Skeletal muscle tissue (tissue), 3 donors: ENCODE measurements at regions not wholly inside any gene's neighbourhood (a gene's known extent, or its start where the extent isn't known, plus 50 kb on each side); places are given as distances from the start of the nearest gene placed in this dataset.
"Not testable (repeated sequence)": the region's sequence is repeated elsewhere in the genome, so short reads cannot be mapped to it uniquely, and the experiment has no call there.

ENCODE experiments used
- H3K27ac ChIP-seq: one replicate; pipeline ENCODE4 v1.7.0; 2013; ENCODE audit warnings: mild to moderate bottlenecking, low read depth, low read length, inconsistent platforms
- H3K27me3 ChIP-seq, 3 donors: one replicate each; pipeline ENCODE4 v1.7.0; 2013; ENCODE audit warnings: low read length in 3 of 3; ENCODE audit not compliant: control insufficient read depth in 3 of 3, insufficient read depth in 3 of 3
- H3K36me3 ChIP-seq, 3 donors: one replicate each; pipeline ENCODE4 v1.7.0; 2013; ENCODE audit warnings: low read length in 3 of 3; ENCODE audit not compliant: control insufficient read depth in 3 of 3, insufficient read depth in 3 of 3
- H3K4me1 ChIP-seq, 3 donors: one replicate each; pipeline ENCODE4 v1.7.0; 2013; ENCODE audit warnings: low read length in 3 of 3, mild to moderate bottlenecking in 3 of 3; ENCODE audit not compliant: control insufficient read depth in 3 of 3, insufficient read depth in 3 of 3
- H3K4me3 ChIP-seq, 3 donors: one replicate each; pipeline ENCODE4 v1.7.0; 2013; ENCODE audit warnings: low read length in 3 of 3
- H3K9ac ChIP-seq, 3 donors: one replicate each; pipeline ENCODE4 v1.7.0; 2013; ENCODE audit warnings: low read length in 3 of 3, mild to moderate bottlenecking in 3 of 3, moderate library complexity in 2 of 3, low read depth in 1 of 3
- H3K9me3 ChIP-seq, 3 donors: one replicate each; pipeline ENCODE4 v1.7.0; 2013; ENCODE audit warnings: low read length in 3 of 3; ENCODE audit not compliant: control insufficient read depth in 3 of 3
- donor health status: Osteomylitis.

DNA sequence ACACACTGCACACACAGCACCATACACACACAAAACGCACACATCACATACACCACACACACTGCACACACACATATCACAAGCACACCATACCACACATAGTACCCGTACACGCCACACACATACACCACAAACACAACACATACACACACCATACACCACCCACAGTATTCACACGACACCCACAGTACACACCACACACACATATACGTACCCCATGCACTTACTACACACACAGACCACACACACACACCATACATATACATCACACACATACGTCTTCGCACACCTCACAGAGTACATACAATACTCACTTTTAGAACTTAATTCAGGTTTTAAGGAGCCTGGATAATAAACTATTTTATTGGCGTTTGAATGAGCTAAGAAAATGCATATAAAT lies 1805.3 kb upstream of the DEFB115 start:
- H3K4me3 ChIP-seq, result no peak overlapping the region
- H3K9me3 ChIP-seq, result no peaks in the 10 kb centered on the region
- H3K27me3 ChIP-seq, result peaks cover 0 to 4% (median 0%) of the 10 kb centered on the region in 3 donors

GRCh38 chr20:29456987-29457693 lies 1800.3 kb upstream of the DEFB115 start:
- H3K4me3 ChIP-seq, H3K4me1 ChIP-seq, H3K27ac ChIP-seq, H3K9ac ChIP-seq, H3K9me3 ChIP-seq, H3K27me3 ChIP-seq, H3K36me3 ChIP-seq: not testable (repeated sequence)

More for the DNA sequence above, 1805.3 kb upstream of the DEFB115 start:
- H3K4me1 ChIP-seq, result no peaks in the 10 kb centered on the region
- no peaks in the 10 kb centered on the region for H3K36me3 ChIP-seq
- H3K27ac ChIP-seq, result no peak overlapping the region
- no peak overlapping the region for H3K9ac ChIP-seq

GRCh38 chr20:29472606-29473005 lies 1784.9 kb upstream of the DEFB115 start:
- Histone ChIP-seq H3K27ac (no peak overlapping the region), H3K9ac (no peak overlapping the region), H3K4me1 (no peaks in the 10 kb centered on the region), H3K9me3 (no peaks in the 10 kb centered on the region), H3K4me3 (no peak overlapping the region), H3K36me3 (no peaks in the 10 kb centered on the region), H3K27me3 (no peaks in the 10 kb centered on the region)

DNA sequence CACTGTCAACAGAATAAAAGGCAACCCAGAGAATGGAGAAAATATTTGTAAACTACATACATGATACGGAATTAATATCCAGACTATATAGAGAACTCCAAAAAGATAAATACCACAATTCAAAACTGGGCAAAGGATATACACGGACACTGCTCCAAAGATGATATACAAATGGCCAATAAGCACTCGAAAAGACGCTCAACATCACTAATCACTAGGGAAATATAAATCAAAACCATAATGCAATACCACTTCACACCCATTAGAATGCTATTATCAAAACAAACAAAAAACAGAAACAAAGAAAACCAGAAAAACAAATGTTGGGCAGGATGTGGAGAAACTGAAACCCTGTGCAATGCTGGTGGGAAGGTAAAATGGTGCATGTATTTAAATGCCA lies 1764.6 kb upstream of the DEFB115 start:
- not testable (repeated sequence) for H3K27ac ChIP-seq, H3K9me3 ChIP-seq, H3K4me1 ChIP-seq, H3K9ac ChIP-seq, H3K27me3 ChIP-seq, H3K4me3 ChIP-seq, H3K36me3 ChIP-seq

DNA sequence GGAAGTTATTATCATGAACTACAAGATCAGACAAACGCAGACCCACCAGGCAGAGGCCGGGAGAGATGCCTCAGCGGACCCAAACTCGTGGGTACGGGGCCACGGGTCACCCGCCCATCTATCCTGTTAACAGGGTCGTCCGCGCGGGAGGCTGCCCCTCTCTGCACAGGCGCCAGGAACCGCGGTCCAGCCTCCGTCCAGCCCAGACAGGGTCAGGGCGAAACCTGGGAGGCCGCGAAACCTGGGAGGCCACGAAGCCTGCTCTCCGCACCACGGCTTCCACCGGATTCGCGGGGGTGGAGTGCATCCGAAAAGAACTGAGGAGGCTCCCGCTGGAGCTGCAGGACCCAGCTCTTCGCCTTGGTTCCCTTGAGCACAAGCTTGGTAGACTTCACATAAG lies 1760.7 kb upstream of the DEFB115 start:
- not testable (repeated sequence) for H3K27ac ChIP-seq, H3K4me3 ChIP-seq

DNA sequence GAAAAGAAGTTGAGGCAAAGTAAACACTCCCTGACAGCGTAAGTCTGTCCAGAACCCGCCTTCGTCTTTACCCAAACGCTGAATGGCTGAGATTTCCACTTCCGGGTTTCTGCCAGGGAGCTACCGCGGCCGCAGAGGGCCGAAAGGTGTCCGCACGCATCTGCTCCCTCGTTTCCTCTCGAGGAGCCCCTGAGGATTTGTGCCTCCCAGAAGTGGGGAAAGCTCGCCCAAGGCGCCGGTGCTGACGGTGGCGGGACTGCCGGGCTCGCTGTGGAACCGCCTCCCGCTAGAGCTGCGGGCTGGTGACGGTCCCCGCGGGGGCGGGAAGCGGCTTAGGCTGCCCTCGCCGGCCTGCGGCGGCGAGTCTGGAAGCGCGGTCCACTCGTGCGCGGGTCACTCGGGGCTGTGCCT lies 1760.2 kb upstream of the DEFB115 start:
- no peaks in the 10 kb centered on the region for H3K36me3 ChIP-seq
- H3K9me3 ChIP-seq, result no peaks in the 10 kb centered on the region
- no peak overlapping the region for H3K27ac ChIP-seq
- peak overlapping the region in 1 of 3 donors; percentile 41 for H3K4me3 ChIP-seq
- no peaks in the 10 kb centered on the region for H3K4me1 ChIP-seq
- H3K9ac ChIP-seq, result no peak overlapping the region
- no peaks in the 10 kb centered on the region for H3K27me3 ChIP-seq

More for the DNA sequence above, 1760.7 kb upstream of the DEFB115 start:
- H3K9me3 ChIP-seq, H3K27me3 ChIP-seq, H3K4me1 ChIP-seq, H3K9ac ChIP-seq, H3K36me3 ChIP-seq: not testable (repeated sequence)

DNA sequence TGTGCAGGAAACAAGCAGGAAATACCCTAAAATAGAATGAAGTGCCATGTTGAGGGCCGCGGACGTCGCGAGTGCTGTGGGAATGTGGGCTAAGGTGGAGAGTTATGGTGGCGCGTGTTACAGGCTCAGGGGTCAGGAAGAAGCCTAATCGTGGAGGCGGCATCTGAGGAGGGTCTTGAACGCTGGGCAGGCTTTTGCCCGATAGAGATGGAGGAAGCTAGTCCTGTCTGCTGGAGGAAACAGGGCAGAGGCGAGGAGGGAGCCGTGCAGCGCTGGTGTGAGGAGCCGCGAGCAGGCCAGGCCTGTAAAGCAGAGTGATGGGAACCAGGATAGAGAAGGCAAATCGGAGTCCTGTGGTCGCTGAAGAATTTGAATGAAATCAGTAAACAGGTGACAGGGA lies 1759.8 kb upstream of the DEFB115 start:
- not testable (repeated sequence) for H3K9ac ChIP-seq, H3K4me1 ChIP-seq, H3K4me3 ChIP-seq, H3K9me3 ChIP-seq, H3K27ac ChIP-seq, H3K36me3 ChIP-seq, H3K27me3 ChIP-seq

DNA sequence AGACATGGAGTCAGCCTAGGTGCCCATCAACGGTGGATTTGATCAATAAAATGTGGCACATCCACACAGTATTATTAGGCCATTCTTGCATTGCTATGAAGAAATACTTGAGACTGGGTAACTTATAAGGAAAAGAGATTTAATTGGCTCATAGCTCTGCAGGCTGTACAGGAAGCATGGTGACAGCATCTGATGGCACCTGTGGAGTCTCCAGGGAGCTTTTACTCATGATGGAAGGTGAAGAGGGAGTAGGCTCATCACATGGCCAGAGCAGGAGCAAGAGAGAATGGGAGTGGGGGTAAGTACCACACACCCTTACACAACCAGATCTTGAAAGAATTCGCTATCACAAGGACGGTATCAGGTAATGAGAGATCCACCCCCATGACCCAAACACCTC lies 1756.7 kb upstream of the DEFB115 start:
- not testable (repeated sequence) for H3K4me3 ChIP-seq, H3K9ac ChIP-seq, H3K9me3 ChIP-seq, H3K27me3 ChIP-seq, H3K27ac ChIP-seq, H3K36me3 ChIP-seq, H3K4me1 ChIP-seq

DNA sequence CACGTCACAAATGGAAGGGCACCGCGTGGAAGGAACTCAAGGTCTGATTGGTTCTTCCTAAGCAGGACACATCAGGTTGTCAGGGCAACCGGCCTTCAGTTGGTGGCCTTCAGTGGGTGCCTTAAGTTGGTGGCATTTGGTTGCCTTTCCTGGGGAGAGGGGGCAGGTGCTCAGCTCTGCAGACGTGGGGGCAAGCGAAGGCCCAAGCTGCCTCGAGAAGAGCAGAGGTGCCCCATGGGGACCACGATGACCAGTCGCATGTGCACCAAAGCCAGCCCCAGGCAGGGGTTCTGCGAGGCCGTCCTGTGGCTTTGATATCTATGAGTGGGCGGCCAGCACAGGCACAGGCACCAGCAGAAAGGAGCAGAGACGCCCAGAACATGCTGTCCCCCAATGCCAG lies 1742.8 kb upstream of the DEFB115 start:
- H3K36me3 ChIP-seq, H3K27me3 ChIP-seq, H3K27ac ChIP-seq, H3K9ac ChIP-seq, H3K4me1 ChIP-seq, H3K9me3 ChIP-seq, H3K4me3 ChIP-seq: not testable (repeated sequence)

- H3K4me3 ChIP-seq, H3K9me3 ChIP-seq, H3K27ac ChIP-seq, H3K27me3 ChIP-seq, H3K9ac ChIP-seq, H3K36me3 ChIP-seq, H3K4me1 ChIP-seq: not testable (repeated sequence)
These were observed 1740.6 kb upstream of the DEFB115 start for GRCh38 chr20:29516847-29517246.
